ENCODE measurements at regions not wholly inside any gene's neighbourhood (a gene's known extent, or its start where the extent isn't known, plus 50 kb on each side); places are given as distances from the start of the nearest gene placed in this dataset.
"Not testable (repeated sequence)": the region's sequence is repeated elsewhere in the genome, so short reads cannot be mapped to it uniquely, and the experiment has no call there.

DNA sequence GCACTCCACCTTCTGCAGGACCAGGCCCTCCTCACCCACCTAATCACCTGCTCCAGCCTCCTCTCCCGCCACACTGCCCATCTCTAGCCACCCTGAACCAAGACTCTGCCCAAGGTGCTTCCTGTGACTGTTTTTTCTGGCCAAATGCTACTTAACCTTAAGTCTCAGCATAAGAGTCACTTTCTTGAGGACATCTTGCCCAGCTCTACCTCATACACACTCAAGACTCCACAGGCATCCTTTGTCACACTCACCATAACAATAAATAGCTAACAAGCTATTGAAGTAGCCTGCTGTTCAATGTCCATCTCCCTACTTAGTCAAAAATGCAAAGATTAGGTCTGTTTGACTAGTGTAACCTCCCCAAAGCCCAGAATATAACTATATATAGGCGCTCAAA, 455.4 kb upstream of the NFE2L3 start:
- intact Hi-C loops (cut with DNase I) = no loop called here
- DNase-seq = no peak

GRCh38 chr7:25698451-25699113, 453.4 kb upstream of the NFE2L3 start:
- intact Hi-C loops (cut with DNase I) = no loop called here
- no peak for DNase-seq

DNA sequence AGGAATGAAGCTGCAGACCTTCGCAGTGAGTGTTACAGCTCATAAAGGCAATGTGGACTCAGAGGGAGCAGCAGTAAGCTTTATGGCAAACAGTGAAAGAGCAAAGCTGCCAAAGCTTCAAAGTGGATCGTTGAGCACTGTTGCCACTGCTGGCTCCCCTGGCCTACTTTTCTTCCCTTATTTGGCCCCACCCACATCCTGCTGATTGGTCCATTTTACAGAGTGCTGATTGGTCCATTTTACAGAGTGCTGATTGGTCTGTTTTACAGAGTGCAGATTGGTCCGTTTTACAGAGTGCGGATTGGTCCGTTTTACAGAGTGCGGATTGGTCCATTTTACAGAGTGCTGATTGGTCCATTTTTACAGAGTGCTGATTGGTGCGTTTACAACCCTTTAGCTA, 451.9 kb upstream of the NFE2L3 start:
- intact Hi-C loops (cut with DNase I); DNase-seq: not testable (repeated sequence)

GRCh38 chr7:25704413-25704812, 447.6 kb upstream of the NFE2L3 start:
- intact Hi-C loops (cut with DNase I) = no loop called here
- no peak for DNase-seq

- no peak for DNase-seq
- intact Hi-C loops (cut with DNase I) = no loop called here
These were observed 445.2 kb upstream of the NFE2L3 start for GRCh38 chr7:25706764-25707163.

GRCh38 chr7:25707768-25708620, 444.0 kb upstream of the NFE2L3 start:
- intact Hi-C loops (cut with DNase I) = no loop called here
- no peak for DNase-seq

DNA sequence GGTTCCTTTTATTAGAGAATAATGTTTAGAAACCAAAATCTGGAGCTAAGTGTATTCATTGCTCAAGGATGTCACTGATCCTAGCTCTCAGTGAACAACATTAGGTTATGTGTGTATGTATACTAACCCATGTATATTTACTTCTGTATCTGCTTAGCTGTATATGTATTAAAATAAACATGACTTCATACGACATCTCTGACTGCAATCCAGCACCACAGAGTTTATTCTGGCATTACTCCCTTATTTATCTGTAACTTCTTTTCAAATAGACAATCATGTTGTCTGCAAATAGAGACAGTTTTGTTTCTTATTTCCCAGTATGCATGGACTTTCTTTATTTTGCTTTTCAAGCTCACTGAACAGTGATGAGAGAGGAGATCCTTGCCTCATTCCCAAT, 441.0 kb upstream of the NFE2L3 start:
- DNase-seq = no peak
- intact Hi-C loops (cut with DNase I) = no loop called here

GRCh38 chr7:25711940-25712339, 440.1 kb upstream of the NFE2L3 start:
- intact Hi-C loops (cut with DNase I) = no loop called here
- no peak for DNase-seq

- intact Hi-C loops (cut with DNase I) = no loop called here
- DNase-seq = no peak
These were observed 439.5 kb upstream of the NFE2L3 start for GRCh38 chr7:25712500-25712899.

DNA sequence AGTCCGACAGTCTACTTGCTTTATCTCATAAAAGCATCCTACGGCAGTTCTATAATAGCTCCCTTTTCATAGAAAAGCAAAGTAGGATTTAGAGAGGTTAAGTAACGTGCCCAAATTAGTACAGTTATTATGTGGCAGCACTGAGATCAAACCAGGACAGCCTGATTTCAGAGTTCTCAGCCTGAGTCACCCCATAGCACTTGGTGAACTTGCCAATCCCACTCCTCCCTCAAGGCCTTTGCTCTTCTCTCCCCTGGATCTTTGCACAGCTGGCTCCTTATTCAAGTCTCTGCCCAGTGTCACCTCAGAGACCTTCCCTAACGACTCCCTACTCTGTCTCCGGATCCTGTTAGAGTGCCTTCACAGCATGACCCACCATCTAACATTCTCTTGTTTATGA, 438.0 kb upstream of the NFE2L3 start:
- intact Hi-C loops (cut with DNase I) = no loop called here
- DNase-seq = peak in 12 of 42 donors; percentile 10 to 68 (median 28)

DNA sequence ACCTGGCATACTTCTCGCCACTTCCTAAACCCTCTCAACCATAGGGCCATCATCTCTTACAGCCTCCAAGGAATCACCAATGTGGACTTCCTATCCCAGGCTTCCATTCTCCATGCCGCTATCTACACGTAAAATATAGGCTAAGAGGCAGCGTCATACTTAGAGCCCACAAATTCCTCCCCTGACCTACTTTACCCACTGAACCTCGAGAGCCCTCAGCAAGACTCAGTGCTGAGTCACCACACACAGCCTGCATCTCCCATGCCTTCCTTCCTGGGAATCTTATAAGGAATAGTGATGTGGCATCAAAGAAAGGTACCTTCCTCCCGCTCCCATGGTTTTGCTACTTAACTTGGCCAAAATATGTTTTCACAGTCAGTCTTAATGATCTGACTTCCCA, 435.6 kb upstream of the NFE2L3 start:
- DNase-seq = peak in 5 of 42 donors; percentile 13 to 41 (median 23)
- intact Hi-C loops (cut with DNase I) = no loop called here

DNA sequence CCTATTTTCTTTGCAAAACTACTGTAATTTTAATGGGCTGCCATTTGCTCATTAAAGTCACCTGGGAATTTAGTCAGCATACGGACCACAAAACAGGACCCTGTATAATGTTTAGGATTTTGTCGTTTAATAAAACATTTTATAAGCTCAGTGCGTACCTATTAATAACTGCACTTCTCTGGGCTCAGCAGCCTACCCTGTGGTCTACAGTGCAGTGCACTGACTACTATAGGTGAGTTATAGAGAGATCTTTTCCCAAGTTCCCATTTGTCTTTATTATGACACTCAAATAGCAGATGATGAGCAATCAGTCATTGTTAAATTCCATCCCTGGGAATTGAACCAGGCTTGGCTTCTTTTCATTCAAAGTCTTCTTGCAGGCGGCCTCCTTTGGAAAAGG, 433.4 kb upstream of the NFE2L3 start:
- intact Hi-C loops (cut with DNase I) = no loop called here
- DNase-seq = no peak

- intact Hi-C loops (cut with DNase I) = no loop called here
- DNase-seq = no peak
These were observed 432.7 kb upstream of the NFE2L3 start for GRCh38 chr7:25719190-25719896.

DNA sequence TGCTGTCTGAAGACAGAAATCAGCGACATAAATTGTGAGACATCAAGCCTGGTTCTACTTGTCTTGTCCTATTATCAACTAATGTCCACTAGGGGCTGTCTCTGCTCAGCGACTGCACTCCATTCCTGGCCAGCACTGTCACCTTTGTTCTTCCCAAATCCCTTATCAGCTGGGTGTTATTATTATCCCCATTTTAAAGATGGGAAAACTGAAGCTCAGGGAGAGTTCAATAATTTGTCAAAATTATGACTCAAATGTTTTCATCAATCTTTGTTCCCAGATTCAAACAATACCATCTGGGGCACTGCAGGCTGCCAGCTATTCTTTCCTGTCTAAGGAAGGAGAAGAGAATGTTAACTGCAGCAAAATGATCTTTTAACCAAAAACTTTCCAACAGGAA, 431.6 kb upstream of the NFE2L3 start:
- peak in 6 of 42 donors; percentile 10 to 60 (median 16) for DNase-seq
- intact Hi-C loops (cut with DNase I) = loop anchor here (5.0 kb wide), 1 partner anchor 132 kb away; no protein-coding TSS in a partner anchor

- DNase-seq = no peak
- intact Hi-C loops (cut with DNase I) = loop anchor here (5.0 kb wide), 1 partner anchor 129 kb away; no protein-coding TSS in a partner anchor
These were observed 429.1 kb upstream of the NFE2L3 start for GRCh38 chr7:25722856-25723255.

- intact Hi-C loops (cut with DNase I) = no loop called here
- DNase-seq = no peak
These were observed 426.5 kb upstream of the NFE2L3 start for GRCh38 chr7:25725451-25725850.

DNA sequence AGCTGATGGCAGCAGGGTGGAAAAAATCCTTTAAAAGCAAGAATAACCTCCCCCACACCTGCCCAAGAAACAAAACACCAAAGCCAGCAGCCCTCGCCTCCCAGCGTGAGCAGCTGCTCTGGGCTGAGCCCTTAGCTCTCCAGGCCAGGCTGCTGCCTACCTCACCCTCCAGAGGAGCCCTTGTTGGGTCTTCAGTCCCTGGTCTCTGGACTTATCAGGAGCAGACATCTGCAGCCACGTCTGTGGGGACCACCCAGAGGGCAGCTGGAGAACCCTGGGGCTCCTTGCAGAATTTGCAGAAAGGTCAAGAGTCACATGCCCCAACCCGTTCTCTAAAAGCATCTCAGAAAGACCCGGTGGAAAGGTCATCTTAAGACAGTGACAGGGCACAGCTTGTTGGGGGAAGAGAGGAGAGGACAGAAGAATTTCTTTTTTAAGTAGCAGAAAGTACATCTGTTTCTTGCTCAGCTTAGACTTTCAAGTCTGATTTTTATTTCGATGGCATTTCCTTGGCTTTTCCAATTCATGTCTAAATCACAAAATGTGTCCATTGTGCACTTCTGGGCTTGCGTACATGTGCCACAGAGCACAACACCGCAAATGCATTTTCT, 425.7 kb upstream of the NFE2L3 start:
- DNase-seq = no peak
- intact Hi-C loops (cut with DNase I) = no loop called here

- intact Hi-C loops (cut with DNase I) = no loop called here
- no peak for DNase-seq
These were observed 425.2 kb upstream of the NFE2L3 start for GRCh38 chr7:25726781-25727311.

GRCh38 chr7:25727446-25727845, 424.6 kb upstream of the NFE2L3 start:
- intact Hi-C loops (cut with DNase I) = no loop called here
- DNase-seq = no peak
